ENCODE measurements at regions not wholly inside any gene's neighbourhood (a gene's known extent, or its start where the extent isn't known, plus 50 kb on each side); places are given as distances from the start of the nearest gene placed in this dataset.

DNA sequence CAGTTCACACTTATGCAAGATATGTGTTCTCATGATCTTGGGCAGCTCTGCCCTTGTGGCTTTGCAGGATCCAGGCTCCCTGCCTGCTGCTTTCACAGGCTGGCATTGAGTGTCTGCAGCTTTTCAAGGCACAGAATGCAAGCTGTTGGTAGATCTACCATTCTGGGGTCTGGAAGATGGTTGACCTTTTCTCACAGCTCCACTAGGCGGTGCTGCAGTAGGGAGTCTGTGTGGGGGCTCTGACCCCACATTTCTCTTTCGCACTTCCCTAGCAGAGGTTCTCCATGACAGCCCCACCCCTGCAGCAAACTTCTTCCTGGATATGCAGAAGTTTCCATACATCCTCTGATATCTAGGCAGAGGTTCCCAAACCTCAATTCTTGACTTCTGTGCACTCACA lies 500.5 kb downstream of the BRINP3 start:
- H3K27me3 ChIP-seq (ENCODE audit: insufficient read depth, low read length, poor library complexity) = no peaks in the 10 kb centered on the region
- no peak overlapping the region for H4K5ac ChIP-seq (ENCODE audit: low read length)
- H2BK120ac ChIP-seq (ENCODE audit: low read depth, low read length) = no peak overlapping the region
- no peak overlapping the region for H2BK15ac ChIP-seq (replicated peaks; ENCODE audit: low read depth)
- no peak overlapping the region for H3K23ac ChIP-seq (ENCODE audit: low read length)
- no peak for DNase-seq
- WGBS (ENCODE audit: extremely low coverage, insufficient coverage, low lambda C conversion rate) = no CpG with 5 or more reads among the region's 2 CpGs
- no peak overlapping the region for H3K4me3 ChIP-seq (ENCODE audit: low read length)
- H3K36me3 ChIP-seq (ENCODE audit: control insufficient read depth, insufficient read depth, low read length) = no peaks in the 10 kb centered on the region
- no peaks in the 10 kb centered on the region for H3K4me1 ChIP-seq (ENCODE audit: control insufficient read depth, low read depth, low read length)
- H3K79me1 ChIP-seq (ENCODE audit: low read length) = no peaks in the 10 kb centered on the region
- H3K4ac ChIP-seq (ENCODE audit: low read depth, low read length) = no peak overlapping the region
- no peak overlapping the region for H2BK5ac ChIP-seq (ENCODE audit: low read length)
- H3K27ac ChIP-seq (ENCODE audit: low read depth, low read length) = no peak overlapping the region
- H3K9ac ChIP-seq (ENCODE audit: low read length) = no peak overlapping the region
- no peak overlapping the region for H3K18ac ChIP-seq (ENCODE audit: low read length)
- no peak overlapping the region for H3K4me2 ChIP-seq (ENCODE audit: low read length)
- no peak overlapping the region for H3K56ac ChIP-seq (ENCODE audit: low read length)
- H4K8ac ChIP-seq (ENCODE audit: low read depth, low read length) = no peak overlapping the region
- no peak overlapping the region for H2AK5ac ChIP-seq (ENCODE audit: low read length)
- no peaks in the 10 kb centered on the region for H3K79me2 ChIP-seq (ENCODE audit: control insufficient read depth, insufficient read depth, low read length)

DNA sequence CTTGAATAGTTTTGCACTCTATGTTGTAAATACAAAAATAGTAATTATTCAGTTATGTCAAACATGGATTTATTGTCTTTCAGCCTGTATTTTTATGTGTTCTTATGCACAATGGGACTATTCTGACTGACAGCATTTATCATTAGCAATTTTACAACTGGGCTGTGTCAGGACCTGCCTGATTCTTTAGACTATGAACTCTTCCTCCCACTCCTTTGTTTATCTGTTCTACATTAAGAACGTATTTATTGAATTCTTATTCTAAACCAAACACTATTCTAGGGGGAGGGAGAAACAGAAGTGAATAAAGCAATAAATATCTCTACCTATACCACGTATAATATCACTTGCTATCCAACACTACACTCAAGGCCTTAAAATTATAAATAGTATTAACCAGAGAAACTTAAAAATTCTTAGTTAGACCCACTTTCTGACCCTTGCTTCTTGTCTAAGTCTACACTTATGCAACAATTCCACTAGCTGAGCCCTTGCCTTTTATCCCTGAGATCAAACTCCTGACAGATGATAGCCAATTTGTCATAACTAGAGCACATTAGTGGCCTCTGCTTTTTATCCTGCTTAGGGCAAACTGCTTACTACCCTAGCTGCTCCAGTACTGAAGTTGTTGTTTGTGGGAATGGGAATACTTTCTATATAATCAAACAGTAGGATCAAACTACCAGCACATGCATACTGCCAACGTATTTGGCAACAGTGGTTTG lies 494.3 kb downstream of the BRINP3 start:
- Histone ChIP-seq H3K4ac (ENCODE audit: low read depth, low read length) (no peak overlapping the region), H2BK120ac (ENCODE audit: low read depth, low read length) (no peak overlapping the region), H3K23ac (ENCODE audit: low read length) (no peak overlapping the region), H3K4me3 (ENCODE audit: low read length) (no peak overlapping the region), H3K27me3 (ENCODE audit: insufficient read depth, low read length, poor library complexity) (no peaks in the 10 kb centered on the region), H3K4me2 (ENCODE audit: low read length) (no peak overlapping the region), H3K79me1 (ENCODE audit: low read length) (no peaks in the 10 kb centered on the region), H4K8ac (ENCODE audit: low read depth, low read length) (no peak overlapping the region), H4K5ac (ENCODE audit: low read length) (no peak overlapping the region), H3K79me2 (ENCODE audit: control insufficient read depth, insufficient read depth, low read length) (no peaks in the 10 kb centered on the region), H3K4me1 (ENCODE audit: control insufficient read depth, low read depth, low read length) (no peaks in the 10 kb centered on the region), H2BK15ac (replicated peaks; ENCODE audit: low read depth) (no peak overlapping the region), H3K36me3 (ENCODE audit: control insufficient read depth, insufficient read depth, low read length) (no peaks in the 10 kb centered on the region), H3K27ac (ENCODE audit: low read depth, low read length) (no peak overlapping the region), H2AK5ac (ENCODE audit: low read length) (no peak overlapping the region), H3K56ac (ENCODE audit: low read length) (no peak overlapping the region), H3K9ac (ENCODE audit: low read length) (no peak overlapping the region), H3K18ac (ENCODE audit: low read length) (no peak overlapping the region), H2BK5ac (ENCODE audit: low read length) (no peak overlapping the region)
- no CpG with 5 or more reads among the region's 3 CpGs for WGBS (ENCODE audit: extremely low coverage, insufficient coverage, low lambda C conversion rate)
- no peak for DNase-seq

DNA sequence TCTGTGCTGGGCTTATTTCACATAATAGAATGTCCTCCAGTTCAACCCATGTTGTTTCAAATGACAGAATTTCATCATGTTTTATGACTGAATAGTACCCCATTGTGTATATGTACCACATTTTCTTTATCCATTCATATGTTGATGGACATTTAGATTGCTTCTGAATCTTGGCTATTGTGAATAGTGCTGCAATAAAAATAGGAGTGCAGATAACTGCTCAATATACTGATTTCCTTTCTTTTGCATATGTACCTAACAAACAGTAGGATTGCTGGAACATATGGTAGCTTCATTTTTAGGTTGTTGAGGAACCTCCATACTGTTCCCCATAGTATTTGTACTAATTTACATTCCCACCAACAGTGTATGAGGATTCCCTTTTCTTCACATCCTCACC lies 491.1 kb downstream of the BRINP3 start:
- no peak overlapping the region for H3K4me3 ChIP-seq (ENCODE audit: low read length)
- H2BK5ac ChIP-seq (ENCODE audit: low read length) = no peak overlapping the region
- H3K9ac ChIP-seq (ENCODE audit: low read length) = no peak overlapping the region
- H3K56ac ChIP-seq (ENCODE audit: low read length) = no peak overlapping the region
- no peaks in the 10 kb centered on the region for H3K4me1 ChIP-seq (ENCODE audit: control insufficient read depth, low read depth, low read length)
- H3K79me1 ChIP-seq (ENCODE audit: low read length) = no peaks in the 10 kb centered on the region
- H4K5ac ChIP-seq (ENCODE audit: low read length) = no peak overlapping the region
- no peaks in the 10 kb centered on the region for H3K79me2 ChIP-seq (ENCODE audit: control insufficient read depth, insufficient read depth, low read length)
- H3K18ac ChIP-seq (ENCODE audit: low read length) = no peak overlapping the region
- no peak for DNase-seq
- no peak overlapping the region for H4K8ac ChIP-seq (ENCODE audit: low read depth, low read length)
- no peak overlapping the region for H2BK120ac ChIP-seq (ENCODE audit: low read depth, low read length)
- no peaks in the 10 kb centered on the region for H3K27me3 ChIP-seq (ENCODE audit: insufficient read depth, low read length, poor library complexity)
- H3K23ac ChIP-seq (ENCODE audit: low read length) = no peak overlapping the region
- no peak overlapping the region for H3K27ac ChIP-seq (ENCODE audit: low read depth, low read length)
- H3K4ac ChIP-seq (ENCODE audit: low read depth, low read length) = no peak overlapping the region
- H2AK5ac ChIP-seq (ENCODE audit: low read length) = no peak overlapping the region
- H2BK15ac ChIP-seq (replicated peaks; ENCODE audit: low read depth) = no peak overlapping the region
- H3K36me3 ChIP-seq (ENCODE audit: control insufficient read depth, insufficient read depth, low read length) = no peaks in the 10 kb centered on the region
- H3K4me2 ChIP-seq (ENCODE audit: low read length) = no peak overlapping the region

DNA sequence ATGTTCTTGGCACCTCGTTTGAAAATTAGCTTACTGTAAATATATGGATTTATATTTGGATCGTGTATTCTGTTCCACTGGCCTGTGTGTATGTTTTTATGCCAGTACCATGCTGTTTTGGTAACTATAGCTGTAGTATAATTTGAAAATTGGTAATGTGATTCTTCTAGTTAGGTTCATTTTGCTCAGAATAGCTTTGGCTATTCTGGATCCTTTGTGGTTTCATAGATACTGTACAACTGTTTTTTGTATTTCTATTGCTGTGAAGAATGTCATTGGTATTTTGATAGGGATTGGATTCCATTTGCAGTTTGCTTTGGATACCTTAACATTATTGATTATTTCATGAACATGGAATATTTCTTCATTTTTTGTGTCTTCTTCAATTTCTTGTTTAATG lies 490.2 kb downstream of the BRINP3 start:
- no CpG with 5 or more reads among the region's 2 CpGs for WGBS (ENCODE audit: extremely low coverage, insufficient coverage, low lambda C conversion rate)
- DNase-seq = no peak
- no peak overlapping the region for H2BK120ac ChIP-seq (ENCODE audit: low read depth, low read length)

DNA sequence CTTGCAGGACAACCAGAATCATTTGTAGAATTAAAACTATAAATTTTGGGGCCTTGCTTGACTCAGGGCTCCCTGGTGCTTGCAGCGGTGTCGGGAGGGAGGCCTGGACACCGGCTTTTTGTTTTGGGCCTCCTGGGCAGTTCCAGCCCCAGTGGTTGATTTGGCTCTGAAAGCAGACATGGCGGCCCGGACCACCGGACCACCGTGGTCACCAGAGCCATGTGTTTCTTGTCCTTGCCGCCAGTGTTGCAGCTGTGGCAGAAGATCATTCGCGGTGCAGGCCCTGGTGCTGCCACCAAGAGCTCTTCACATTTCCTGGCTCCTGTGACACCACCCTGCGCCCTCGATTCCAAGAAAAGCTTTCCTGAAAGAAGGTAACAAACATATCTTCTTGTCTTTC lies 484.8 kb downstream of the BRINP3 start:
- Histone ChIP-seq H2BK15ac (replicated peaks; ENCODE audit: low read depth) (no peak overlapping the region), H3K23ac (ENCODE audit: low read length) (no peak overlapping the region), H3K79me2 (ENCODE audit: control insufficient read depth, insufficient read depth, low read length) (no peaks in the 10 kb centered on the region), H3K56ac (ENCODE audit: low read length) (no peak overlapping the region), H2BK5ac (ENCODE audit: low read length) (no peak overlapping the region), H3K4me2 (ENCODE audit: low read length) (no peak overlapping the region), H3K27ac (ENCODE audit: low read depth, low read length) (no peak overlapping the region), H3K4ac (ENCODE audit: low read depth, low read length) (no peak overlapping the region), H4K8ac (ENCODE audit: low read depth, low read length) (no peak overlapping the region), H2AK5ac (ENCODE audit: low read length) (no peak overlapping the region), H3K4me1 (ENCODE audit: control insufficient read depth, low read depth, low read length) (no peaks in the 10 kb centered on the region), H3K79me1 (ENCODE audit: low read length) (no peaks in the 10 kb centered on the region), H3K9ac (ENCODE audit: low read length) (no peak overlapping the region), H3K18ac (ENCODE audit: low read length) (no peak overlapping the region), H4K5ac (ENCODE audit: low read length) (no peak overlapping the region), H3K36me3 (ENCODE audit: control insufficient read depth, insufficient read depth, low read length) (no peaks in the 10 kb centered on the region), H3K27me3 (ENCODE audit: insufficient read depth, low read length, poor library complexity) (no peaks in the 10 kb centered on the region), H2BK120ac (ENCODE audit: low read depth, low read length) (no peak overlapping the region), H3K4me3 (ENCODE audit: low read length) (no peak overlapping the region)
- no peak for DNase-seq
- no CpG with 5 or more reads among the region's 12 CpGs for WGBS (ENCODE audit: extremely low coverage, insufficient coverage, low lambda C conversion rate)

More for the DNA sequence above, 490.2 kb downstream of the BRINP3 start:
- no peak overlapping the region for H3K4me2 ChIP-seq (ENCODE audit: low read length)
- no peaks in the 10 kb centered on the region for H3K79me2 ChIP-seq (ENCODE audit: control insufficient read depth, insufficient read depth, low read length)
- no peak overlapping the region for H3K4ac ChIP-seq (ENCODE audit: low read depth, low read length)
- H4K5ac ChIP-seq (ENCODE audit: low read length) = no peak overlapping the region
- no peaks in the 10 kb centered on the region for H3K36me3 ChIP-seq (ENCODE audit: control insufficient read depth, insufficient read depth, low read length)
- no peak overlapping the region for H3K9ac ChIP-seq (ENCODE audit: low read length)
- H2BK5ac ChIP-seq (ENCODE audit: low read length) = no peak overlapping the region
- no peaks in the 10 kb centered on the region for H3K79me1 ChIP-seq (ENCODE audit: low read length)
- no peak overlapping the region for H3K23ac ChIP-seq (ENCODE audit: low read length)
- H2BK15ac ChIP-seq (replicated peaks; ENCODE audit: low read depth) = no peak overlapping the region
- H3K27me3 ChIP-seq (ENCODE audit: insufficient read depth, low read length, poor library complexity) = no peaks in the 10 kb centered on the region
- no peak overlapping the region for H3K18ac ChIP-seq (ENCODE audit: low read length)
- no peak overlapping the region for H3K4me3 ChIP-seq (ENCODE audit: low read length)
- no peak overlapping the region for H4K8ac ChIP-seq (ENCODE audit: low read depth, low read length)
- H3K56ac ChIP-seq (ENCODE audit: low read length) = no peak overlapping the region
- H2AK5ac ChIP-seq (ENCODE audit: low read length) = no peak overlapping the region
- H3K4me1 ChIP-seq (ENCODE audit: control insufficient read depth, low read depth, low read length) = no peaks in the 10 kb centered on the region
- no peak overlapping the region for H3K27ac ChIP-seq (ENCODE audit: low read depth, low read length)

DNA sequence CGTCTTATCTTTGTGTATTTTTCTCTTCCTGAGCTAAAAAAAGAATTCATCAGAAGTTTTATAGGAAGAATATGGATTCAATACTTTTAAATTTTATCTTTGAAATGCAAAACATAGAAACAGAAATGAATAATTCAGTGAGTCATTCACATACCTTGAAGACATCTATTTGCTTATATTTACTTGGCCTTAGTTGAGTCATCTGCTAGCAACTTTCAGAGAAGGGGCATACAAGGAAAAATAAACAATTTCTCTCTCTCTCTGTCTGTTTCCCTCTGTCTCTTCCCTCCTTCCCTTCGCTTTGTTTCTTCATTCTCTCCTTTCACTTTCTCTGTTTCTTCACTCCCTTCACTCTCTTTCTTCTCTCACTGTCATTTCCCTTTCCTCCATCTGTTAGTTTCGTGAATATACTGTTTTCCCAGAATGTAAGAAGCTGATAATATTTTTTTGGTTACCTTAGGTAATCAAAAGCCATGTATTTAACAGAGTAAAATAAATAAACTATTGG lies 477.2 kb downstream of the BRINP3 start:
- H4K8ac ChIP-seq (ENCODE audit: low read depth, low read length) = no peak overlapping the region
- H3K4me2 ChIP-seq (ENCODE audit: low read length) = no peak overlapping the region
- no peak overlapping the region for H3K4ac ChIP-seq (ENCODE audit: low read depth, low read length)
- H3K79me2 ChIP-seq (ENCODE audit: control insufficient read depth, insufficient read depth, low read length) = no peaks in the 10 kb centered on the region
- DNase-seq = peak; percentile 14
- no peaks in the 10 kb centered on the region for H3K36me3 ChIP-seq (ENCODE audit: control insufficient read depth, insufficient read depth, low read length)
- H3K79me1 ChIP-seq (ENCODE audit: low read length) = no peaks in the 10 kb centered on the region
- H2BK15ac ChIP-seq (replicated peaks; ENCODE audit: low read depth) = no peak overlapping the region
- H3K4me1 ChIP-seq (ENCODE audit: control insufficient read depth, low read depth, low read length) = no peaks in the 10 kb centered on the region
- H2BK5ac ChIP-seq (ENCODE audit: low read length) = no peak overlapping the region
- no peaks in the 10 kb centered on the region for H3K27me3 ChIP-seq (ENCODE audit: insufficient read depth, low read length, poor library complexity)
- no peak overlapping the region for H3K27ac ChIP-seq (ENCODE audit: low read depth, low read length)
- no peak overlapping the region for H2BK120ac ChIP-seq (ENCODE audit: low read depth, low read length)
- no peak overlapping the region for H2AK5ac ChIP-seq (ENCODE audit: low read length)
- H3K9ac ChIP-seq (ENCODE audit: low read length) = no peak overlapping the region
- H4K5ac ChIP-seq (ENCODE audit: low read length) = no peak overlapping the region
- no peak overlapping the region for H3K18ac ChIP-seq (ENCODE audit: low read length)
- no peak overlapping the region for H3K23ac ChIP-seq (ENCODE audit: low read length)
- WGBS (ENCODE audit: extremely low coverage, insufficient coverage, low lambda C conversion rate) = no CpG with 5 or more reads among the region's 3 CpGs
- no peak overlapping the region for H3K4me3 ChIP-seq (ENCODE audit: low read length)
- no peak overlapping the region for H3K56ac ChIP-seq (ENCODE audit: low read length)
